ENCODE measurements at regions not wholly inside any gene's neighbourhood (a gene's known extent, or its start where the extent isn't known, plus 50 kb on each side); places are given as distances from the start of the nearest gene placed in this dataset.

GRCh38 chr15:26128611-26129140, 265.5 kb upstream of the ATP10A start:
- no peaks in the 10 kb centered on the region for H3K27me3 ChIP-seq (ENCODE audit: control insufficient read depth, insufficient read depth, low read length)
- ChIA-PET CTCF (interaction anchor here (0.6 kb wide), 1 partner anchor 761 kb away, joined by 4 read pairs; no protein-coding TSS in a partner anchor), POLR2A (no interaction called here)
- no peak for DNase-seq (ENCODE audit: low read depth, low spot score)
- no peak overlapping the region for H3K4me3 ChIP-seq (ENCODE audit: low read depth, low read length)
- H3K27ac ChIP-seq (ENCODE audit: low read depth, low read length): no peak overlapping the region
- no peak for TF ChIP-seq CTCF (IDR thresholded peaks at IDR 0.05; ENCODE audit: low read depth, low read length)
- H3K9me3 ChIP-seq (ENCODE audit: control insufficient read depth, insufficient read depth, low read length): no peaks in the 10 kb centered on the region

- Histone ChIP-seq H3K27me3 (ENCODE audit: control insufficient read depth, insufficient read depth, low read length) (no peaks in the 10 kb centered on the region), H3K4me3 (ENCODE audit: low read depth, low read length) (no peak overlapping the region), H3K9me3 (ENCODE audit: control insufficient read depth, insufficient read depth, low read length) (no peaks in the 10 kb centered on the region), H3K27ac (ENCODE audit: low read depth, low read length) (no peak overlapping the region)
- TF ChIP-seq CTCF (IDR thresholded peaks at IDR 0.05; ENCODE audit: low read depth, low read length): no peak
- CTCF ChIA-PET: no interaction called here
- DNase-seq (ENCODE audit: low read depth, low spot score): no peak
- POLR2A ChIA-PET: no interaction called here
These were observed 263.8 kb upstream of the ATP10A start for GRCh38 chr15:26126819-26127387.

- no peak overlapping the region for H3K4me3 ChIP-seq (ENCODE audit: low read depth, low read length)
- no peaks in the 10 kb centered on the region for H3K9me3 ChIP-seq (ENCODE audit: control insufficient read depth, insufficient read depth, low read length)
- CTCF ChIA-PET: no interaction called here
- no peak for TF ChIP-seq CTCF (IDR thresholded peaks at IDR 0.05; ENCODE audit: low read depth, low read length)
- no peaks in the 10 kb centered on the region for H3K27me3 ChIP-seq (ENCODE audit: control insufficient read depth, insufficient read depth, low read length)
- POLR2A ChIA-PET: no interaction called here
- DNase-seq (ENCODE audit: low read depth, low spot score): no peak
- H3K27ac ChIP-seq (ENCODE audit: low read depth, low read length): no peak overlapping the region
These were observed 262.9 kb upstream of the ATP10A start for GRCh38 chr15:26126070-26126469.

GRCh38 chr15:26125664-26126063, 262.5 kb upstream of the ATP10A start:
- POLR2A ChIA-PET: no interaction called here

More at GRCh38 chr15:26125664-26126063, 262.5 kb upstream of the ATP10A start:
- Histone ChIP-seq H3K27me3 (ENCODE audit: control insufficient read depth, insufficient read depth, low read length) (no peaks in the 10 kb centered on the region), H3K27ac (ENCODE audit: low read depth, low read length) (no peak overlapping the region), H3K9me3 (ENCODE audit: control insufficient read depth, insufficient read depth, low read length) (no peaks in the 10 kb centered on the region), H3K4me3 (ENCODE audit: low read depth, low read length) (no peak overlapping the region)
- no peak for DNase-seq (ENCODE audit: low read depth, low spot score)
- CTCF ChIA-PET: no interaction called here
- TF ChIP-seq CTCF (IDR thresholded peaks at IDR 0.05; ENCODE audit: low read depth, low read length): no peak
